GM19351 (cell line): ENCODE measurements at regions not wholly inside any gene's neighbourhood (a gene's known extent, or its start where the extent isn't known, plus 50 kb on each side); places are given as distances from the start of the nearest gene placed in this dataset.

Experiments used
- ATAC-seq: cut with Tn5 transposase; IDR thresholded peaks from one replicate; pipeline ENCODE4 v1.9.1; 2021; ENCODE audit warnings: mild to moderate bottlenecking, moderate library complexity; ENCODE audit not compliant: unreplicated experiment

DNA sequence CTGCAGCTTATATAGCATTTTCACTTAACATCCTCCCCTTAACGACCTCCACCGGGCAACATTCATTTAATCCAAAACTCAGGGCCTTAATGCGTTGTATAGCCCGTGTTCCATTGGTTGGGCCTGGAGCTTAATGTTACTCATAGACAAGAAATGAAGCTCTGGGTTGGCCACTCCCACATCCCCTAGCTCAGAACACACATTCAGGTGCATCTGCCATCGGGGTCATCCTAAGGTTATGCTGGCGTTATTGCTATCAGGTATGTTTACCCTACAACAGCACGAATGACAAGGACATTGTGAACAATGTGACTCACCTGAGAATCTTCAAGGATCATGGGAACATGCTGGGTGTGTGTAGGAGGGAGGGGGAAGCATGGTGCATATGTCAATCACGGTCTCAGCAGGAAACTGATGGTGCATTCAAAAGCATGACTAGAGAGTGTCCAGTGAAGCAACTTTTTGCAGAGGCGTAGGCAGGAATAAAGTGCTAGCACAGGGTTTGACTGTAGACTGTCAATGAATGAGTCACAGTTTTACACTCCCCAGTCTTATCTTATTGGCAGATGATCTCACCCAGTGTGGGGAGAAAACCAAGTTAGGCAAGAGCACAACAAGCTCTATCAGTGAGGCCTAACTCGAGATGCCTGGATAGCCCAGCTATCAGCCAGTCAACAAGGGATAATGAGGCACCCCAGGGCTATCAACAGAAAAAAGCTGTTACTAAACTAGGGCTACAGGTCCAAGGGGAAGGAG, 402.1 kb upstream of the MCTP2 start:
- ATAC-seq, result no peak

GRCh38 chr15:93826790-93827189, 404.6 kb upstream of the MCTP2 start:
- ATAC-seq, result no peak

GRCh38 chr15:93826293-93826692, 405.1 kb upstream of the MCTP2 start:
- ATAC-seq, result no peak

GRCh38 chr15:93825682-93826081, 405.7 kb upstream of the MCTP2 start:
- ATAC-seq, result no peak

GRCh38 chr15:93823971-93824913, 407.1 kb upstream of the MCTP2 start:
- ATAC-seq, result no peak

DNA sequence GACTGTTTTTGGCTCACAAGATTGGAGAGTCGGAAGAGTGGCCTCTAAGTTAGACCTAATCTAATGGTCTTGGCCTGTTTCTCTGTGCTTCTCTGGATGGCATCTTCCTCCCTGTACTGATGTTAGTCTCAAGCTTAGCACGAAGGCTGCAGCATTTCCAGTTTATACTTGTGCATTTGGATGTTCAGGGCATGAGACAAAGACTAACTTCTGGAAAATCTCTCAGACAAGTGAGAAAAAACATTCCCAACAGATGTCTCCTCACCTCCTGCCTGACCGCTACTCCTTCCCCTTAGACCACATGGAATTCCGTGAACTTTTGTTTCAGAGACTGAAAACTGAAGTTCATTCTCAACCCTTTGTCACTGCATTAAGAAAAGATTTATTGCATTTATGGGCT, 410.8 kb upstream of the MCTP2 start:
- no peak for ATAC-seq

- ATAC-seq, result no peak
These were observed 411.5 kb upstream of the MCTP2 start for GRCh38 chr15:93819826-93820225.

DNA sequence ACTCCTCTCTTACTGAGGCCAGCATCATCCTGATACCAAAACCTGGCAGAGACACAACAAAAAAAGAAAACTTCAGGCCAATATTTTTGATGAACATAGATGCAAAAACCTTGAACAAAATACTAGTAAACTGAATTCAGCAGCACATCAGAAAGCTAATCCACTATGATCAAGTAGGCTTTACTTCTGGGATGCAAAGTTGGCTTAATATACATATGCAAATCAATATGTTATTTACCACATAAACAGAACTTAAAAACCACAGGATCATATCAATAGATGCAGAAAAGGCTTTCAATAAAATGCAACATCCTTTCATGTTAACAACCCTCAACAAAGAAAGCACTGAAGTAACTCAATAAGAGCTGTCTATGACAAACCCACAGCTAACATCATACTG, 414.5 kb upstream of the MCTP2 start:
- ATAC-seq, result no peak

DNA sequence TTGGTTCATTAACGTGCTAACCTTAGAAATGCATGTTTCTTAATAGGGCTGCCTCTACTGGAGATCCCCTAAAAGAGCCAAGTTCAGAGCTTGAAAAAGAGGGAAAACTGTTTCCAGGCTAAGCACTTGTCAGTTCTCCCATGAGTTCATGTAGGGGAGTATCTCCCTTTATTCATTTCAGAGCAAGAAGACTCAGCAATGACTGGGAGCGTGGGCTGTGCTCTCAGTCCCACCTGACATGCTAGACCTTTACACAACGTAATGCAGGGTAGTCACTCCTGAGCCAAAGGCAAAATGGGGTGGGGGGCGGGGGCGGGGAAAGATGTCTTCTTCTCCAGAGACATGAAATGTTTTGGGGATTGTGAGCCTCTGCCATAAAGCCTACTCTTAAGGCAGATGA, 420.1 kb upstream of the MCTP2 start:
- no peak for ATAC-seq

GRCh38 chr15:93809516-93809915, 421.8 kb upstream of the MCTP2 start:
- ATAC-seq, result no peak

- no peak for ATAC-seq
These were observed 427.8 kb upstream of the MCTP2 start for GRCh38 chr15:93803421-93804152.

DNA sequence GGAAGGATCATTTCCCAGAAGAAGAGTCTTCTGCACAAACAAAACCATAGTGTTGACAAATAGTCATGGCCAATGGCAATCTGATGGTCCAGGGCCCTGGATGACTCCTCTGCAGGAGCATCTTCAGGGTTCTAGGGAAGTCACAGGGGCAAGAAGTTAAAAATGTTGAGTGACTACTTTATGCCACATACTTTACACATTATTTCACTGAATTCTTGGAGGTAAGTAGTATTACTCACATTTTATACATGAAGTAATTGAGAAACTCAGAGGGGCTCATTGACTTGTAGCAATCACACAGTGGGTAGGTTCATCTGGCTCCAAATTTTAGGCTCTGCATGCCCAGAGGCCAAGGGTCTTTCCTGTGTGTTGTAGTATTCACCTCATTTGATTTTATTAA, 430.2 kb upstream of the MCTP2 start:
- ATAC-seq, result no peak

- ATAC-seq, result no peak
These were observed 430.6 kb upstream of the MCTP2 start for GRCh38 chr15:93800805-93801204.

DNA sequence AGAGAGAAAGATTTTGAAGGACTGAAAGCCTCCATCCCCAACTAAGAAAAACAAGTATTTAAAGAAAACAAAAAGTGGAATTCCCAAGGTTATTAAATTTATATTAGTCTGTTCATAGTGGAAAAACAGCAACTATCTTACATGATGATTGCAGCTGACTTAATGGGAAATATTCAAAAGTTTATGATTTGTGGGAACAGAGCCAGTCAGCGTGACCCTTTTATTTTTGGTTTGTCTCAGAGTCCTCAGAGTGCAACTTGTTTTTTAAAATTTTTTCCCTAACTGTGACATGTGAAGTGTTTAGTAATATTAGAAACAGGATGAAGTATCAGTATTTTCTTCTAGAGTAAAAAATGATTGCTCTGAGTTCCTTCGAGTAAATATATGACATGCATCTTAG, 441.9 kb upstream of the MCTP2 start:
- no peak for ATAC-seq

DNA sequence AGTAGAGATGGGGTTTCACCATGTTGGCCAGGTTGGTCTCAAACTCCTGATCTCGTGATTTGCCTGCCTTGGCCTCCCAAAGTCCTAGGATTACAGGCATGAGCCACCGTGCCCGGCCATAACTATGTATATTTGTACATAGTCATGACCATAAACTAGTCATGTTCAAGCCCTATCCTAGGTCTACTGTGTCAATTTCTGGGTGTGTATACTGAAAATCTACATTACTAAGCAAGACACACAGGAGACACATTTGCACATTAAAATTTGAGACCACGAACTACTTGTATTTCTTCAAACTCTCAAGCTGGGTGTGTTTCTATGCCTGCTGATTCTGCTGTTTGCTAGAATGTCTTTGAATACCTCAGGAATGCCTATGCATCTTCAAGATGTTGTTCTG, 451.3 kb upstream of the MCTP2 start:
- no peak for ATAC-seq

DNA sequence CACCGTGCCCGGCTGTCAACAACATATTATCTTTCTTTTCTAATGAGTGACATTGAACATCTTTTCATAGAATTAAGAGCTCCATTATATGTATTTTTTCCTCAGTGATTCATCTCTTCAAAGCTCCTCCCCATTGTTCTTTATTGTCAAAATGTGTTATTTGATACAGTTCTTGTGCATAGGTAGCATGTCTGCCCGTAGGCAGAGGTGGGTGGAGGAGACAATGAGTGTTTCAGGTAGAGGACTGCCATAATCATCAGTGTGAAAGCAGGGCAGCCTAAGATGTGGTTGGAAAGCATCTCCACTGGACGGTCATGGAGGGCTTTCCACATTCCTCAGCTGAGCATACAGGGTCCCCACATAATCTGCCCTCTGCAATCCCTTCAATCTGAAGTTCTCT, 452.0 kb upstream of the MCTP2 start:
- ATAC-seq, result no peak

DNA sequence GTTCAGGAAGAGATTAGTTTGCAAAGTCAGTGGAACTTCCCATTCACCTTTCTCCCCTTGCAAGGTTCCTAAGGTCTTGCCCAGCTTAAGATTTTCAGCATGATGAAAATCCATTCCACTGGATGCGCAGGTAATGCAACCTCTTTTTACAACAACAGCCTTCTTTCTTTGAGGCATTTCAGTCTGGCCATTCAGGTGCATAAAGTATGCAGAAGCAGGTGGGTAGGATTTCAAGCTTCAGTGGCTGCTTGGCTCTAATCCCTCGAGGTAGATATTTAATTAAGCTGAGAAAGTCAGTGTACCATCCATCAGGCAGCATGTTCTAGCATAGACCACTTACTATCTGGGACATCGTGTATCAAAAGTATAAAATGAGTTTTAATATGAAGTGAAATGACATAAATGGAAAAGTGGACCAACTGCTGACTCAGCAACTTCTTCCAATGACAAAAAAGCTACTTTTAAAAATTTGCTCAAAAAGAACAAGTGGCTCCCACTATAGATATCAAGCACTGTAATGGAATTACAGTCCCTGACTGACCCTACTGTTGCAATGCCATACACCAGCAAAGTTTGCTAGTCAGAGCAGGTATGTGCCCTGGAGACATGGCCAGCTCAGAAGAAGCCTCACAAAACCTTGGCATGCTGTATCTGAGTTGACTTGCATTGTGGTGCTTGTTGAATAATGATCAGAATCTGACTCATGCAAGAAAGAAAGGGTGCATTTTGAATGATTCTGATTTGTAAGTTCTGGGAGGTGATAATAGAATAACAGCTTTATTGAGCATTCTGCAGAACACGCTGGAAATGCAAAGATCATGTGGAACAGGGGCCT, 459.9 kb upstream of the MCTP2 start:
- no peak for ATAC-seq

GRCh38 chr15:93770788-93771187, 460.6 kb upstream of the MCTP2 start:
- no peak for ATAC-seq

DNA sequence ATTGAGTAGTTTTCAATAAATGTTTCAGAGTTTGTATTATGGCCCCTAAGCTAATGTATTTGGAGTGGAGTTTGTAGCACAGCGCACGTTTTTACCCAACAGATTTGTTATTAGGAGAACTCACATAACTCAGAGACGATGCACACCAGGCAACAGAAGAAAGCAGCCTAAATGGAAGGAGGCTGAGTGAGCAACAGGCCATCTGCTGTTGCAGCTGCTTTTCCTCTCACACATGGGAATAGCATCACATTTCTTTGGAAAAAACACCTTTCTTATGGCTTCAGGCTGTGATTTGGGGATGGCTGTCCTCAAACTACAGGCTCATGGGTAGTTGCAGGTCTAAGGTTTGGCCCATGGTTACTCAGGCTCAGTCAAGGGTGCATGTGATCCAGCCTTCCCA, 469.3 kb upstream of the MCTP2 start:
- ATAC-seq, result no peak

- no peak for ATAC-seq
These were observed 471.7 kb upstream of the MCTP2 start for GRCh38 chr15:93759629-93760028.

DNA sequence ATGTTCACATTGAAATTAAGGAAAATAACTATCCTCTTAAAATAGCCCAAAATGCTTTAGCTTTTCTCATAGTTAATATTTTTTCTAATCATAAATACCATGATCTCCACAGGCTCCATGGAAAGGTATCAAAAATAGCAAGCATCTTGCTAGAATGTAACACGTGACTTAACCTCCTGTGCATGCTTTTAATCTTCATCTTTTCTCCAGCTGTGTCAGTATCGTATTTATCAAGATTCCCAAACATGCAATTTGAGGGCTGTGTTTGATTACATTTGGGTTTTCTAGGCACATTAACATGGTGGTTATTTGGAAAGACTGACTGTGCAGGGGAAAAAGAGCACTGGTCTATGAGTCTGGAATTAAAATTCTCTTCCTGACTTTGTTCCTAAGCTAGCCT, 472.5 kb upstream of the MCTP2 start:
- ATAC-seq, result no peak
